ENCODE measurements at regions not wholly inside any gene's neighbourhood (a gene's known extent, or its start where the extent isn't known, plus 50 kb on each side); places are given as distances from the start of the nearest gene placed in this dataset.

DNA sequence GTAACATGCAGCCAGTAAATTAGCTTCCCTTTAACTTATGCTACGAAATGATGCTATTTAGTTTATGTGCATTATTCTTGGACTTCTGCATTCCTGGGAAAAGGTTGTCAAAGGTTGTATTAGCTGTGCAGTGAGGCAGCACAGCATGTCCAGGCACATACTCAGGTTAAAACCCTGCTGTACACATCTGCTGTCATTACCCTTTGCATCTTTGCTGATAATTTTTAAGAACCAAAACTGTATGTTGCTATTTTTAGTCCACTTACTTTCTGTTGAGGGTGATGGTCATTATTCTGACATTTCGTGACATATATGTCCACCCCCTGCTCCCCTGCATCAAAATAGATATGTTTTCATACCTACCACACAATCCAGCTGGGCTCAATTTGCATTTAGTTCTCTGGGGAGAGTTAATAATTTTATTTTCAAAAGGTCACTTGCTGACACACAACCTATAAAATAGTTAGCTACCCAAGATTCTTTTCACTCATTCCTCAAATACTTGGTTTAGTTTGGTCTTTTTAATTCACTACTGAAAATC, 142.5 kb upstream of the SPACA1 start:
- no peak overlapping the region for H3K27ac ChIP-seq (ENCODE audit: insufficient read depth, low read length, poor library complexity, severe bottlenecking)
- H3K4me1 ChIP-seq (ENCODE audit: control insufficient read depth, insufficient read depth, low read length, poor library complexity, severe bottlenecking): peaks cover 4% of the 10 kb centered on the region
- H3K9me3 ChIP-seq (ENCODE audit: control insufficient read depth in 2 of 2, low read length in 2 of 2): no peaks in the 10 kb centered on the region
- no peak for DNase-seq
- no peaks in the 10 kb centered on the region for H3K36me3 Mint-ChIP-seq
- no peak for ATAC-seq (ENCODE audit: low read depth in 2 of 2)
- peaks cover 8% of the 10 kb centered on the region for H3K27me3 ChIP-seq (ENCODE audit: control insufficient read depth, insufficient read depth, low read length)
- no peak overlapping the region for H3K4me3 ChIP-seq (ENCODE audit: low read depth, low read length)
- H3K27me3 Mint-ChIP-seq: peaks cover 32% of the 10 kb centered on the region
- no peaks in the 10 kb centered on the region for H3K9me3 Mint-ChIP-seq
- no peak overlapping the region for H3K27ac Mint-ChIP-seq
- no peak overlapping the region for H3K4me3 Mint-ChIP-seq
- peaks cover 0 to 2% (median under 1%) of the 10 kb centered on the region in 4 donors for H3K4me1 Mint-ChIP-seq
- H3K36me3 ChIP-seq (ENCODE audit: control insufficient read depth, insufficient read depth, low read length): no peaks in the 10 kb centered on the region

- Histone ChIP-seq H3K4me3 (ENCODE audit: low read depth, low read length) (no peak overlapping the region), H3K36me3 (ENCODE audit: control insufficient read depth, insufficient read depth, low read length) (no peaks in the 10 kb centered on the region), H3K9me3 (ENCODE audit: control insufficient read depth in 2 of 2, low read length in 2 of 2) (no peaks in the 10 kb centered on the region), H3K27ac (ENCODE audit: insufficient read depth, low read length, poor library complexity, severe bottlenecking) (no peak overlapping the region), H3K4me1 (ENCODE audit: control insufficient read depth, insufficient read depth, low read length, poor library complexity, severe bottlenecking) (peaks cover 4% of the 10 kb centered on the region), H3K27me3 (ENCODE audit: control insufficient read depth, insufficient read depth, low read length) (peaks cover 5% of the 10 kb centered on the region)
- H3K36me3 Mint-ChIP-seq: no peaks in the 10 kb centered on the region
- no peak overlapping the region for H3K4me3 Mint-ChIP-seq
- peaks cover 22% of the 10 kb centered on the region for H3K27me3 Mint-ChIP-seq
- DNase-seq: no peak
- no peaks in the 10 kb centered on the region for H3K9me3 Mint-ChIP-seq
- H3K4me1 Mint-ChIP-seq: peaks cover 0 to 2% (median under 1%) of the 10 kb centered on the region in 4 donors
- no peak for ATAC-seq (ENCODE audit: low read depth in 2 of 2)
- no peak overlapping the region for H3K27ac Mint-ChIP-seq
These were observed 143.6 kb upstream of the SPACA1 start for GRCh38 chr6:87904011-87904410.

DNA sequence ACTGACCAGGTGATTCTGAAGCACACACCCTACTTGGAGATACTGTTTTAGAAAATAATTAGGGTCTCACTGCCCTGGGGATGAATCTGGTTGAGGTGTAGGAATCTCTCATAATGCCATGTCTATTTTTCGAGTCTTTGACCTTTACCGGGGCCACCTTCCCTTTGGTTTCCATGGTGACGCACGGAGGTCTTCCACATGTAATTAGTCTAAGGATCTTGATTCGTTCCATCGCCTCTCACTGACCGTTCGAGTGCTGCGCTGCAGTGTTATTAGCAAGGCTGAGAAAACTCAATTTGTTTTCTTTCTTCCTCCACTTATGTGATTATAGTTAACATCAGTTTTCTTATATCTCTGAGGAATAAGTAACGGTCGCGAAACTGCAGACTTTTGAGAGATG, 144.3 kb upstream of the SPACA1 start:
- Histone ChIP-seq H3K36me3 (ENCODE audit: control insufficient read depth, insufficient read depth, low read length) (no peaks in the 10 kb centered on the region), H3K4me3 (ENCODE audit: low read depth, low read length) (no peak overlapping the region), H3K9me3 (ENCODE audit: control insufficient read depth in 2 of 2, low read length in 2 of 2) (no peaks in the 10 kb centered on the region), H3K27me3 (ENCODE audit: control insufficient read depth, insufficient read depth, low read length) (peaks cover 3% of the 10 kb centered on the region), H3K27ac (ENCODE audit: insufficient read depth, low read length, poor library complexity, severe bottlenecking) (no peak overlapping the region), H3K4me1 (ENCODE audit: control insufficient read depth, insufficient read depth, low read length, poor library complexity, severe bottlenecking) (peaks cover 4% of the 10 kb centered on the region)
- Mint-ChIP-seq H3K4me3 (no peak overlapping the region), H3K9me3 (no peaks in the 10 kb centered on the region), H3K27me3 (peaks cover 17% of the 10 kb centered on the region), H3K36me3 (no peaks in the 10 kb centered on the region), H3K4me1 (peaks cover 0 to 2% (median under 1%) of the 10 kb centered on the region in 4 donors), H3K27ac (no peak overlapping the region)
- ATAC-seq (ENCODE audit: low read depth in 2 of 2) (no peak), DNase-seq (no peak)

- DNase-seq: no peak
- Mint-ChIP-seq H3K27me3 (peaks cover 17% of the 10 kb centered on the region), H3K27ac (no peak overlapping the region), H3K4me3 (no peak overlapping the region), H3K9me3 (no peaks in the 10 kb centered on the region), H3K36me3 (no peaks in the 10 kb centered on the region), H3K4me1 (peaks cover 0 to 2% (median 0%) of the 10 kb centered on the region in 4 donors)
- Histone ChIP-seq H3K4me1 (ENCODE audit: control insufficient read depth, insufficient read depth, low read length, poor library complexity, severe bottlenecking) (no peaks in the 10 kb centered on the region), H3K4me3 (ENCODE audit: low read depth, low read length) (no peak overlapping the region), H3K27ac (ENCODE audit: insufficient read depth, low read length, poor library complexity, severe bottlenecking) (no peak overlapping the region), H3K36me3 (ENCODE audit: control insufficient read depth, insufficient read depth, low read length) (no peaks in the 10 kb centered on the region), H3K9me3 (ENCODE audit: control insufficient read depth in 2 of 2, low read length in 2 of 2) (no peaks in the 10 kb centered on the region), H3K27me3 (ENCODE audit: control insufficient read depth, insufficient read depth, low read length) (peaks cover 2% of the 10 kb centered on the region)
- no peak for ATAC-seq (ENCODE audit: low read depth in 2 of 2)
These were observed 145.3 kb upstream of the SPACA1 start for GRCh38 chr6:87902383-87902782.

DNA sequence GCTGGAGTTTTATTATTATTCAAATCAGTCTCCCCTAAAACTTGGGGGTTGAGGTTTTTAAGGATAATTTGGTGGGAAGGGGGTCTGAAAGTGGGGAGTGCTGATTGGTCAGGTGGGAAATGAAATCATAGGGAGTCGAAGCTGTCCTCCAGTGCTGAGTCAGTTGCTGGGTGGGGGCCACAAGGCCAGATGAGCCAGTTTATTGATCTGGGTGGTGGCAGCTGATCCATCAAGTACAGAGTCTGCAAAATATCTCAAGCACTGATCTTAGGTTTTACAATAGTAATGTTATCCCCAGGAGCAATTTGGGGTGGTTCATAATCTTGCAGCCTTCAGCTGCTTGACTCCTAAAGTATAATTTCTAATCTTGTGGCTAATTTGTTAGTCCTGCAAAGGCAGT, 146.0 kb upstream of the SPACA1 start:
- no peaks in the 10 kb centered on the region for H3K4me1 ChIP-seq (ENCODE audit: control insufficient read depth, insufficient read depth, low read length, poor library complexity, severe bottlenecking)
- Mint-ChIP-seq H3K36me3 (no peaks in the 10 kb centered on the region), H3K27me3 (peaks cover 9% of the 10 kb centered on the region), H3K27ac (no peak overlapping the region), H3K4me3 (no peak overlapping the region), H3K9me3 (no peaks in the 10 kb centered on the region), H3K4me1 (no peaks in the 10 kb centered on the region)
- no peak overlapping the region for H3K4me3 ChIP-seq (ENCODE audit: low read depth, low read length)
- peaks cover 1% of the 10 kb centered on the region for H3K27me3 ChIP-seq (ENCODE audit: control insufficient read depth, insufficient read depth, low read length)
- H3K36me3 ChIP-seq (ENCODE audit: control insufficient read depth, insufficient read depth, low read length): no peaks in the 10 kb centered on the region
- H3K27ac ChIP-seq (ENCODE audit: insufficient read depth, low read length, poor library complexity, severe bottlenecking): no peak overlapping the region
- H3K9me3 ChIP-seq (ENCODE audit: control insufficient read depth in 2 of 2, low read length in 2 of 2): no peaks in the 10 kb centered on the region
- ATAC-seq (ENCODE audit: low read depth in 2 of 2): no peak
- no peak for DNase-seq

GRCh38 chr6:87900160-87900698, 147.4 kb upstream of the SPACA1 start:
- no peak overlapping the region for H3K27ac ChIP-seq (ENCODE audit: insufficient read depth, low read length, poor library complexity, severe bottlenecking)
- no peak overlapping the region for H3K4me3 Mint-ChIP-seq
- no peak overlapping the region for H3K4me3 ChIP-seq (ENCODE audit: low read depth, low read length)
- H3K36me3 ChIP-seq (ENCODE audit: control insufficient read depth, insufficient read depth, low read length): no peaks in the 10 kb centered on the region
- H3K27ac Mint-ChIP-seq: no peak overlapping the region
- H3K27me3 Mint-ChIP-seq: peaks cover 4% of the 10 kb centered on the region
- ATAC-seq (ENCODE audit: low read depth in 2 of 2) (no peak), DNase-seq (no peak)
- no peaks in the 10 kb centered on the region for H3K9me3 Mint-ChIP-seq
- H3K4me1 ChIP-seq (ENCODE audit: control insufficient read depth, insufficient read depth, low read length, poor library complexity, severe bottlenecking): no peaks in the 10 kb centered on the region
- no peaks in the 10 kb centered on the region for H3K36me3 Mint-ChIP-seq
- H3K27me3 ChIP-seq (ENCODE audit: control insufficient read depth, insufficient read depth, low read length): no peaks in the 10 kb centered on the region
- H3K4me1 Mint-ChIP-seq: no peaks in the 10 kb centered on the region
- H3K9me3 ChIP-seq (ENCODE audit: control insufficient read depth in 2 of 2, low read length in 2 of 2): no peaks in the 10 kb centered on the region

GRCh38 chr6:87899499-87900147, 148.0 kb upstream of the SPACA1 start:
- no peaks in the 10 kb centered on the region for H3K36me3 ChIP-seq (ENCODE audit: control insufficient read depth, insufficient read depth, low read length)
- no peaks in the 10 kb centered on the region for H3K4me1 Mint-ChIP-seq
- H3K4me1 ChIP-seq (ENCODE audit: control insufficient read depth, insufficient read depth, low read length, poor library complexity, severe bottlenecking): no peaks in the 10 kb centered on the region
- no peak overlapping the region for H3K27ac ChIP-seq (ENCODE audit: insufficient read depth, low read length, poor library complexity, severe bottlenecking)
- no peak overlapping the region for H3K4me3 ChIP-seq (ENCODE audit: low read depth, low read length)
- H3K9me3 Mint-ChIP-seq: no peaks in the 10 kb centered on the region
- no peaks in the 10 kb centered on the region for H3K9me3 ChIP-seq (ENCODE audit: control insufficient read depth in 2 of 2, low read length in 2 of 2)
- no peak overlapping the region for H3K4me3 Mint-ChIP-seq
- H3K27me3 Mint-ChIP-seq: peaks cover 9% of the 10 kb centered on the region
- H3K27ac Mint-ChIP-seq: no peak overlapping the region
- no peaks in the 10 kb centered on the region for H3K27me3 ChIP-seq (ENCODE audit: control insufficient read depth, insufficient read depth, low read length)
- no peaks in the 10 kb centered on the region for H3K36me3 Mint-ChIP-seq
- no peak for DNase-seq
- ATAC-seq (ENCODE audit: low read depth in 2 of 2): no peak

DNA sequence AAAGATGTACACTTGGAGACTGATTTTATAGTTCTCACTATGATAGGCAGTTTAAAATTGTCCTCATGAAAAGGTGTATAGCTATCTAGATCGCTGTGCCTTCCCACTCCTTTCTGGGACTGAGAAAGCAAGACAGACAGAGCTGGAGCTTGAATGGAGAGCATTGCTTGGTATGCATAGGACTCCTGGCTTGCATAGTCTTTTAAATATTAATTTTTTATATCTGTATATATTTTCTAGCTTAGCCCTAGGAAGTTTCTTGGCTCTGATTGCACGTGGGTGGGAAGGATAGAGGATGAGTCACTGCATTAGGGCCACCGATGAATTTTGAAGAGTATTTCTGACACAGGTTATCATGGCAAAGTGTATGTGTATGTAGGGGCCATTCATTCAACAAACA, 150.0 kb upstream of the SPACA1 start:
- no peak overlapping the region for H3K4me3 ChIP-seq (ENCODE audit: low read depth, low read length)
- H3K27ac Mint-ChIP-seq: no peak overlapping the region
- no peaks in the 10 kb centered on the region for H3K4me1 ChIP-seq (ENCODE audit: control insufficient read depth, insufficient read depth, low read length, poor library complexity, severe bottlenecking)
- H3K27me3 Mint-ChIP-seq: peaks cover 14% of the 10 kb centered on the region
- ATAC-seq (ENCODE audit: low read depth in 2 of 2) (no peak), DNase-seq (no peak)
- H3K27me3 ChIP-seq (ENCODE audit: control insufficient read depth, insufficient read depth, low read length): no peaks in the 10 kb centered on the region
- no peaks in the 10 kb centered on the region for H3K9me3 Mint-ChIP-seq
- no peak overlapping the region for H3K4me3 Mint-ChIP-seq
- H3K9me3 ChIP-seq (ENCODE audit: control insufficient read depth in 2 of 2, low read length in 2 of 2): no peaks in the 10 kb centered on the region
- no peaks in the 10 kb centered on the region for H3K36me3 ChIP-seq (ENCODE audit: control insufficient read depth, insufficient read depth, low read length)
- no peaks in the 10 kb centered on the region for H3K36me3 Mint-ChIP-seq
- H3K4me1 Mint-ChIP-seq: no peaks in the 10 kb centered on the region
- H3K27ac ChIP-seq (ENCODE audit: insufficient read depth, low read length, poor library complexity, severe bottlenecking): no peak overlapping the region
